H9 (cell line): ENCODE measurements at regions not wholly inside any gene's neighbourhood (a gene's known extent, or its start where the extent isn't known, plus 50 kb on each side); places are given as distances from the start of the nearest gene placed in this dataset.

ENCODE experiments used
- DNase-seq: peaks from one replicate; pipeline ENCODE4 v3.0.0-alpha.2; 2017
- H2AFZ ChIP-seq: one replicate; pipeline ENCODE4 v1.6.1; 2013; ENCODE audit warnings: mild to moderate bottlenecking, low read length, control low read depth, moderate library complexity
- H2AK5ac ChIP-seq: 2 replicates; pipeline ENCODE4 v1.6.1; 2013; ENCODE audit warnings: low read length, control low read depth, mixed read lengths; ENCODE audit not compliant: insufficient read length
- H2BK120ac ChIP-seq: one replicate; pipeline ENCODE4 v1.6.1; 2013; ENCODE audit warnings: low read depth, mild to moderate bottlenecking, low read length, control low read depth, inconsistent platforms; ENCODE audit not compliant: poor library complexity, severe bottlenecking
- H2BK12ac ChIP-seq: 2 replicates; pipeline ENCODE4 v1.6.1; 2013; ENCODE audit warnings: low read length, control low read depth, mixed read lengths, low read depth; ENCODE audit not compliant: insufficient read length
- H2BK15ac ChIP-seq: 2 replicates; pipeline ENCODE4 v1.6.1; 2013; ENCODE audit warnings: low read depth, low read length, control low read depth
- H2BK20ac ChIP-seq: one replicate; pipeline ENCODE4 v1.6.1; 2013; ENCODE audit warnings: low read depth, mild to moderate bottlenecking, low read length, control low read depth, inconsistent platforms; ENCODE audit not compliant: poor library complexity, severe bottlenecking
- H2BK5ac ChIP-seq: 2 replicates; pipeline ENCODE4 v1.6.1; 2013; ENCODE audit warnings: low read length, control low read depth, mixed read lengths; ENCODE audit not compliant: insufficient read length
- H3K14ac ChIP-seq: 2 replicates; pipeline ENCODE4 v1.6.1; 2013; ENCODE audit warnings: low read length, control low read depth; ENCODE audit not compliant: insufficient read depth
- H3K18ac ChIP-seq: 2 replicates; pipeline ENCODE4 v1.6.1; 2013; ENCODE audit warnings: low read depth, mild to moderate bottlenecking, mixed read lengths, low read length, control low read depth; ENCODE audit not compliant: insufficient read length
- H3K23ac ChIP-seq: 2 replicates; pipeline ENCODE4 v1.6.1; 2013; ENCODE audit warnings: low read length, control low read depth, mixed read lengths, low read depth; ENCODE audit not compliant: insufficient read length
- H3K23me2 ChIP-seq: 2 replicates; pipeline ENCODE4 v1.6.1; 2013; ENCODE audit warnings: low read depth, mild to moderate bottlenecking, mixed read lengths, low read length, control low read depth; ENCODE audit not compliant: insufficient read length, poor library complexity, severe bottlenecking
- H3K27ac ChIP-seq: 2 replicates; pipeline ENCODE4 v1.5.1; 2013; ENCODE audit warnings: low read length, control low read depth, mixed read lengths, low read depth; ENCODE audit not compliant: insufficient read length
- H3K27me3 ChIP-seq: 2 replicates; pipeline ENCODE4 v1.6.1; 2013; ENCODE audit warnings: low read length, control low read depth, inconsistent platforms; ENCODE audit not compliant: insufficient read depth
- H3K4ac ChIP-seq: 2 replicates; pipeline ENCODE4 v1.6.1; 2013; ENCODE audit warnings: low read depth, mild to moderate bottlenecking, control low read depth, inconsistent platforms, low read length, moderate library complexity
- H3K4me1 ChIP-seq: 2 replicates; pipeline ENCODE4 v1.6.1; 2013; ENCODE audit warnings: low read length, control low read depth, inconsistent platforms; ENCODE audit not compliant: insufficient read depth
- H3K4me2 ChIP-seq: 2 replicates; pipeline ENCODE4 v1.6.1; 2013; ENCODE audit warnings: low read length, control low read depth, mixed read lengths; ENCODE audit not compliant: insufficient read length, insufficient read depth
- H3K56ac ChIP-seq: 2 replicates; pipeline ENCODE4 v1.6.1; 2013; ENCODE audit warnings: low read depth, mild to moderate bottlenecking, mixed read lengths, low read length, control low read depth; ENCODE audit not compliant: insufficient read length
- H3K79me1 ChIP-seq: 2 replicates; pipeline ENCODE4 v1.6.1; 2013; ENCODE audit warnings: low read depth, mild to moderate bottlenecking, moderate library complexity, low read length, control low read depth, inconsistent platforms; ENCODE audit not compliant: insufficient read depth, poor library complexity, severe bottlenecking
- H3K79me2 ChIP-seq: 2 replicates; pipeline ENCODE4 v1.6.1; 2013; ENCODE audit warnings: low read length, control low read depth, inconsistent platforms; ENCODE audit not compliant: insufficient read depth
- H3K9ac ChIP-seq: 2 replicates; pipeline ENCODE4 v1.6.1; 2013; ENCODE audit warnings: low read length, control low read depth, mixed read lengths; ENCODE audit not compliant: insufficient read length; ENCODE audit errors: extremely low read depth
- H3K9me3 ChIP-seq: one replicate; pipeline ENCODE4 v1.6.1; 2013; ENCODE audit warnings: low read depth, low read length, inconsistent platforms; ENCODE audit not compliant: control insufficient read depth
- H3T11ph ChIP-seq: one replicate; pipeline ENCODE4 v1.6.1; 2013; ENCODE audit warnings: mild to moderate bottlenecking, low read length, control low read depth, inconsistent platforms
- H4K20me1 ChIP-seq: one replicate; pipeline ENCODE4 v1.6.1; 2013; ENCODE audit not compliant: control insufficient read depth, insufficient read length, insufficient read depth
- H4K5ac ChIP-seq: 2 replicates; pipeline ENCODE4 v1.6.1; 2013; ENCODE audit warnings: low read depth, mild to moderate bottlenecking, mixed read lengths, low read length, control low read depth; ENCODE audit not compliant: insufficient read length
- H4K8ac ChIP-seq: replicated peaks from 2 replicates; pipeline ENCODE4 v1.6.1; 2013; ENCODE audit warnings: low read length, control low read depth, mixed read lengths, low read depth; ENCODE audit not compliant: insufficient read length
- H4K91ac ChIP-seq: 2 replicates; pipeline ENCODE4 v1.6.1; 2013; ENCODE audit warnings: low read depth, mild to moderate bottlenecking, moderate library complexity, mixed read lengths, low read length, control low read depth; ENCODE audit not compliant: insufficient read length
- H3K27ac Mint-ChIP-seq, 3 experiments: 2 replicates in 2 of 3; 3 replicates in 1 of 3; pipeline ENCODE4 v1.8.0; 2020 to 2021; ENCODE audit warnings: mixed read lengths in 3 of 3, mild to moderate bottlenecking in 1 of 3, moderate library complexity in 1 of 3
- H3K27me3 Mint-ChIP-seq: 2 replicates; pipeline ENCODE4 v1.8.0; 2021; ENCODE audit warnings: low read depth, mild to moderate bottlenecking, moderate library complexity, mixed read lengths
- H3K36me3 Mint-ChIP-seq, 3 experiments: 2 replicates in 2 of 3; 3 replicates in 1 of 3; pipeline ENCODE4 v1.8.0; 2020 to 2021; ENCODE audit warnings: low read depth in 3 of 3, mixed read lengths in 3 of 3; ENCODE audit not compliant: insufficient read depth in 1 of 3
- H3K4me1 Mint-ChIP-seq, 2 experiments: 2 replicates each; pipeline ENCODE4 v1.8.0; 2020; ENCODE audit warnings: mixed read lengths in 2 of 2
- H3K4me3 Mint-ChIP-seq, 2 experiments: 2 replicates in 1 of 2; 3 replicates in 1 of 2; pipeline ENCODE4 v1.8.0; 2020 to 2021; ENCODE audit warnings: mild to moderate bottlenecking in 2 of 2, mixed read lengths in 2 of 2, moderate library complexity in 1 of 2
- H3K9me3 Mint-ChIP-seq, 2 experiments: 2 replicates in 1 of 2; 3 replicates in 1 of 2; pipeline ENCODE4 v1.8.0; 2020; ENCODE audit warnings: mild to moderate bottlenecking in 2 of 2, mixed read lengths in 2 of 2, moderate library complexity in 1 of 2
- WGBS: extraction: QIAGEN DNeasy Blood & Tissue Kit; methylation state at CpG from one replicate; pipeline ENCODE4 v1.1.7; 2013; ENCODE audit warnings: missing lambda C conversion rate, low lambda C conversion rate, mixed read lengths; ENCODE audit not compliant: insufficient read length; ENCODE audit errors: extremely low coverage; 5-methylcytosine and 5-hydroxymethylcytosine counted together
- TF ChIP-seq, protein P1 (sequence below): fragments of 200-600 bp; sonication (generic); conservative IDR thresholded peaks from 3 replicates; pipeline ENCODE4 v1.8.0; 2021; ENCODE audit warnings: antibody characterized with exemption, mild to moderate bottlenecking

DNA sequence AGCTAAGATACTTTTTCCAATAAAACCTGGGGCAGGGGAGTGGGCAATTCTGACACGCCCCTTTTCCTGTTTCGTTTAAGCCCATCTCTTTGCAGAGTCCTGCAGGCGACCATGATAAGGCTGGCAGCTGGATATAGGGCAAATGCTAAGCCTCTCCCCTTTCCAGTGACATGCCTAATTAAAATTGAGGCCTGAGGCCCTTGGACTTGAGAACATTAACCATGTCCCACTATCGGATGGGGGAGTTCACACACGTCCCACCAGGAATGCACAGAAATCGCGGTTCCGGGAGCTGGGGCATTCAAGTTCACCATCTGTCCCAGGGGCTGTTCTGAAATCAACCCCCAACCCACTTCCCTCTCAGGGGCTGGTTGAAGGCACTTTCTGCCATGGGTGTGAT lies 109.2 kb upstream of the FOXF1 start:
- Histone ChIP-seq H4K91ac (no peak overlapping the region), H2BK20ac (no peak overlapping the region), H4K8ac (no peak overlapping the region), H3K23me2 (no peaks in the 10 kb centered on the region), H3K9ac (no peak overlapping the region), H4K5ac (no peak overlapping the region), H2AFZ (no peak overlapping the region), H3K9me3 (no peaks in the 10 kb centered on the region), H2BK15ac (no peak overlapping the region), H3K4me2 (no peak overlapping the region), H2BK5ac (no peak overlapping the region), H3K79me2 (no peaks in the 10 kb centered on the region), H2AK5ac (no peak overlapping the region), H3K14ac (no peak overlapping the region), H3K27me3 (peaks cover 2% of the 10 kb centered on the region; the same call in 1 of the 2 replicates), H3K23ac (no peak overlapping the region), H3K27ac (no peak overlapping the region), H3K79me1 (no peaks in the 10 kb centered on the region), H2BK120ac (no peak overlapping the region), H2BK12ac (no peak overlapping the region), H3K4ac (no peak overlapping the region), H3K4me1 (no peaks in the 10 kb centered on the region), H4K20me1 (no peaks in the 10 kb centered on the region), H3T11ph (no peak overlapping the region), H3K56ac (no peak overlapping the region), H3K18ac (no peak overlapping the region)
- no CpG with 5 or more reads among the region's 8 CpGs for WGBS
- no peaks in the 10 kb centered on the region; a peak in 1 of 5 replicates for H3K9me3 Mint-ChIP-seq
- peaks cover 36% of the 10 kb centered on the region for H3K27me3 Mint-ChIP-seq
- no peak for DNase-seq
- no peak overlapping the region for H3K4me3 Mint-ChIP-seq
- peak overlapping the region in 1 of 3 experiments; percentile 3; a peak in 1 of 7 replicates for H3K27ac Mint-ChIP-seq
- H3K36me3 Mint-ChIP-seq, result no peaks in the 10 kb centered on the region; a peak in 1 of 7 replicates
- peaks cover 15 to 24% of the 10 kb centered on the region in 2 experiments for H3K4me1 Mint-ChIP-seq
- TF ChIP-seq, protein P1, sequence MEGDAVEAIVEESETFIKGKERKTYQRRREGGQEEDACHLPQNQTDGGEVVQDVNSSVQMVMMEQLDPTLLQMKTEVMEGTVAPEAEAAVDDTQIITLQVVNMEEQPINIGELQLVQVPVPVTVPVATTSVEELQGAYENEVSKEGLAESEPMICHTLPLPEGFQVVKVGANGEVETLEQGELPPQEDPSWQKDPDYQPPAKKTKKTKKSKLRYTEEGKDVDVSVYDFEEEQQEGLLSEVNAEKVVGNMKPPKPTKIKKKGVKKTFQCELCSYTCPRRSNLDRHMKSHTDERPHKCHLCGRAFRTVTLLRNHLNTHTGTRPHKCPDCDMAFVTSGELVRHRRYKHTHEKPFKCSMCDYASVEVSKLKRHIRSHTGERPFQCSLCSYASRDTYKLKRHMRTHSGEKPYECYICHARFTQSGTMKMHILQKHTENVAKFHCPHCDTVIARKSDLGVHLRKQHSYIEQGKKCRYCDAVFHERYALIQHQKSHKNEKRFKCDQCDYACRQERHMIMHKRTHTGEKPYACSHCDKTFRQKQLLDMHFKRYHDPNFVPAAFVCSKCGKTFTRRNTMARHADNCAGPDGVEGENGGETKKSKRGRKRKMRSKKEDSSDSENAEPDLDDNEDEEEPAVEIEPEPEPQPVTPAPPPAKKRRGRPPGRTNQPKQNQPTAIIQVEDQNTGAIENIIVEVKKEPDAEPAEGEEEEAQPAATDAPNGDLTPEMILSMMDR, result no peak
